SK-N-SH (cell line): ENCODE measurements at regions not wholly inside any gene's neighbourhood (a gene's known extent, or its start where the extent isn't known, plus 50 kb on each side); places are given as distances from the start of the nearest gene placed in this dataset.

Experiments used
- CTCF ChIA-PET: fragments of 300-600, 350-600 bp; formaldehyde crosslinking; extraction: SDS; loops from one replicate; lab custom pipeline; 2021; lab: Yijun Ruan, JAX
- POLR2A ChIA-PET: fragments of 350-600 bp; sonication (Branson Sonifier 250); formaldehyde crosslinking; extraction: SDS; loops from one replicate; lab custom pipeline; 2020; ENCODE audit warnings: antibody characterized with exemption, inconsistent platforms; lab: Yijun Ruan, JAX
- DNase-seq: peaks from one replicate; pipeline ENCODE4 v3.0.0; 2012
- H2AFZ ChIP-seq: fragments of 200-600 bp; sonication (generic); 2 replicates; pipeline ENCODE4 v1.8.1; 2016; ENCODE audit warnings: antibody characterized with exemption, mild to moderate bottlenecking, low read depth
- H3F3A ChIP-seq: fragments of 200-600 bp; sonication (generic); replicated peaks from 2 replicates; pipeline ENCODE3; 2016; ENCODE audit warnings: antibody characterized with exemption, mild to moderate bottlenecking; ENCODE audit not compliant: insufficient read depth
- H3K27ac ChIP-seq, 2 experiments: fragments of 200-500 bp in 1 of 2; fragments of 200-600 bp in 1 of 2; sonication (Bioruptor generic) in 1 of 2; sonication (generic), shearing (Covaris generic) in 1 of 2; 2 replicates each; pipeline versions ENCODE4 v1.5.1 to v1.6.1; 2014 to 2016; ENCODE audit warnings: low read depth in 2 of 2, inconsistent platforms in 1 of 2, low read length in 1 of 2, mild to moderate bottlenecking in 1 of 2, mixed read lengths in 1 of 2
- H3K27me3 ChIP-seq: fragments of 200-600 bp; sonication (generic), shearing (Covaris generic); 2 replicates; pipeline ENCODE4 v1.6.1; 2016; ENCODE audit warnings: mixed run types; ENCODE audit not compliant: insufficient read depth
- H3K36me3 ChIP-seq, 2 experiments: fragments of 200-500 bp in 1 of 2; fragments of 200-600 bp in 1 of 2; sonication (Bioruptor generic) in 1 of 2; sonication (generic) in 1 of 2; replicated peaks in 1 of 2; 2 replicates each; pipeline versions ENCODE3 to v1.5.1; 2014 to 2016; ENCODE audit warnings: low read length in 1 of 2, mild to moderate bottlenecking in 1 of 2; ENCODE audit not compliant: insufficient read depth in 2 of 2, control insufficient read depth in 1 of 2
- H3K4me1 ChIP-seq, 2 experiments: fragments of 200-500 bp in 1 of 2; fragments of 200-600 bp in 1 of 2; sonication (Bioruptor generic) in 1 of 2; sonication (generic), shearing (Covaris generic) in 1 of 2; 2 replicates each; pipeline versions ENCODE4 v1.5.1 to v1.6.1; 2014 to 2016; ENCODE audit warnings: low read depth in 1 of 2, low read length in 1 of 2, mixed run types in 1 of 2; ENCODE audit not compliant: insufficient read depth in 2 of 2, control insufficient read depth in 1 of 2
- H3K4me2 ChIP-seq: fragments of 200-600 bp; sonication (generic), shearing (Covaris generic); 2 replicates; pipeline ENCODE4 v1.6.1; 2017; ENCODE audit warnings: mixed run types
- H3K4me3 ChIP-seq, 2 experiments: fragments of 200-500 bp in 1 of 2; fragments of 200-600 bp in 1 of 2; sonication (Bioruptor generic) in 1 of 2; sonication (generic), shearing (Covaris generic) in 1 of 2; 2 replicates each; pipeline versions ENCODE4 v1.5.1 to v1.8.1; 2014 to 2016; ENCODE audit warnings: low read depth in 2 of 2, inconsistent platforms in 1 of 2, low read length in 1 of 2, mild to moderate bottlenecking in 1 of 2, mixed read lengths in 1 of 2, moderate library complexity in 1 of 2
- H3K79me2 ChIP-seq: fragments of 200-600 bp; sonication (generic); 2 replicates; pipeline ENCODE4 v1.8.1; 2017; ENCODE audit warnings: mild to moderate bottlenecking; ENCODE audit not compliant: insufficient read depth
- H3K9ac ChIP-seq: fragments of 200-600 bp; sonication (generic); 2 replicates; pipeline ENCODE4 v1.6.1; 2017; ENCODE audit warnings: mixed run types
- H3K9me2 ChIP-seq: fragments of 200-600 bp; sonication (generic); 2 replicates; pipeline ENCODE4 v1.6.1; 2017; ENCODE audit warnings: mixed run types
- H3K9me3 ChIP-seq: fragments of 200-600 bp; sonication (generic); 2 replicates; pipeline ENCODE4 v1.6.1; 2017; ENCODE audit warnings: mixed run types, mild to moderate bottlenecking, moderate library complexity
- H4K20me1 ChIP-seq: fragments of 200-600 bp; sonication (generic); 2 replicates; pipeline ENCODE4 v1.6.1; 2017; ENCODE audit warnings: mild to moderate bottlenecking, mixed run types; ENCODE audit not compliant: insufficient read depth
- CHD2 ChIP-seq: fragments of 150-350 bp; IDR thresholded peaks from 2 replicates; pipeline ENCODE4 v1.6.1; 2018; ENCODE audit warnings: low read length; ENCODE audit not compliant: partially characterized antibody
- ELF1 ChIP-seq: IDR thresholded peaks from 2 replicates; pipeline ENCODE4 v1.4.0; 2012
- EP300 ChIP-seq, 2 experiments: IDR thresholded peaks; 2 replicates each; pipeline versions ENCODE4 v1.4.0 to v1.6.1; 2012; ENCODE audit warnings: borderline replicate concordance in 1 of 2, low read depth in 1 of 2, low read length in 1 of 2
- EZH2phosphoT487 ChIP-seq: fragments of 200-600 bp; sonication (generic); IDR thresholded peaks from 2 replicates; pipeline ENCODE4 v1.6.1; 2017; ENCODE audit warnings: low read depth, mixed run types, mild to moderate bottlenecking, antibody characterized with exemption, moderate library complexity, borderline replicate concordance
- FOSL2 ChIP-seq: IDR thresholded peaks from 2 replicates; pipeline ENCODE4 v1.4.0; 2012; ENCODE audit warnings: low read depth, mild to moderate bottlenecking, moderate library complexity, borderline replicate concordance
- FOXJ3 ChIP-seq: sonication (generic); formaldehyde crosslinking; IDR thresholded peaks from 2 replicates; pipeline ENCODE4 v1.5.1; 2020; ENCODE audit warnings: mild to moderate bottlenecking, missing genetic modification reagents
- FOXM1 ChIP-seq: IDR thresholded peaks from 2 replicates; pipeline ENCODE4 v1.4.0; 2012; ENCODE audit warnings: low read depth, mild to moderate bottlenecking
- GABPA ChIP-seq: IDR thresholded peaks from 2 replicates; pipeline ENCODE4 v1.4.0; 2012; ENCODE audit warnings: low read depth, mild to moderate bottlenecking
- GATA2 ChIP-seq: sonication (generic); formaldehyde crosslinking; IDR thresholded peaks from 2 replicates; pipeline ENCODE4 v1.5.0; 2020; ENCODE audit warnings: mild to moderate bottlenecking, missing genetic modification reagents
- JUND ChIP-seq: IDR thresholded peaks from 2 replicates; pipeline ENCODE4 v1.4.0; 2012
- MXI1 ChIP-seq: IDR thresholded peaks from 2 replicates; pipeline ENCODE4 v1.6.1; 2012; ENCODE audit warnings: mild to moderate bottlenecking, low read depth, low read length, improper control_type of control experiment
- NFIC ChIP-seq: IDR thresholded peaks from 2 replicates; pipeline ENCODE4 v1.4.0; 2012; ENCODE audit warnings: borderline replicate concordance
- NRF1 ChIP-seq: IDR thresholded peaks from 2 replicates; pipeline ENCODE4 v1.6.1; 2012; ENCODE audit warnings: low read depth, mild to moderate bottlenecking, low read length
- POLR2AphosphoS5 ChIP-seq: IDR thresholded peaks from 2 replicates; pipeline ENCODE4 v1.6.1; 2012; ENCODE audit warnings: low read depth, low read length
- RAD21 ChIP-seq: IDR thresholded peaks from 2 replicates; pipeline ENCODE4 v1.6.1; 2012; ENCODE audit warnings: mild to moderate bottlenecking, low read length
- RCOR1 ChIP-seq: fragments of 150-350 bp; IDR thresholded peaks from 2 replicates; pipeline ENCODE4 v1.6.1; 2017; ENCODE audit warnings: antibody characterized with exemption, low read length
- RFX5 ChIP-seq: IDR thresholded peaks from 2 replicates; pipeline ENCODE4 v1.6.1; 2012; ENCODE audit warnings: mild to moderate bottlenecking, improper control_type of control experiment, low read length
- SIN3A ChIP-seq: IDR thresholded peaks from 2 replicates; pipeline ENCODE4 v1.6.1; 2012; ENCODE audit warnings: low read depth, mild to moderate bottlenecking, low read length, moderate library complexity, borderline replicate concordance
- SMC3 ChIP-seq: IDR thresholded peaks from 2 replicates; pipeline ENCODE4 v1.6.1; 2012; ENCODE audit warnings: low read depth, low read length, improper control_type of control experiment
- TCF12 ChIP-seq: IDR thresholded peaks from 2 replicates; pipeline ENCODE4 v1.4.0; 2012
- TEAD4 ChIP-seq: IDR thresholded peaks from 2 replicates; pipeline ENCODE4 v1.4.0; 2012; ENCODE audit warnings: mild to moderate bottlenecking, borderline replicate concordance; ENCODE audit not compliant: insufficient read depth
- WGBS: methylation state at CpG from one replicate; pipeline ENCODE4 v1.1.6; 2017; ENCODE audit warnings: low lambda C conversion rate; 5-methylcytosine and 5-hydroxymethylcytosine counted together
- TF ChIP-seq, protein P1 (sequence below): IDR thresholded peaks from 2 replicates; pipeline ENCODE4; 2012
- TF ChIP-seq, protein P2 (sequence below): fragments of 150-350 bp; IDR thresholded peaks from 2 replicates; pipeline ENCODE4 v1.6.1; 2016; ENCODE audit warnings: mild to moderate bottlenecking, low read depth, low read length
- TF ChIP-seq, protein P3 (sequence below): fragments of 150-350 bp; IDR thresholded peaks from 2 replicates; pipeline ENCODE4 v1.6.1; 2017; ENCODE audit warnings: antibody characterized with exemption, low read length, low read depth, borderline replicate concordance

DNA sequence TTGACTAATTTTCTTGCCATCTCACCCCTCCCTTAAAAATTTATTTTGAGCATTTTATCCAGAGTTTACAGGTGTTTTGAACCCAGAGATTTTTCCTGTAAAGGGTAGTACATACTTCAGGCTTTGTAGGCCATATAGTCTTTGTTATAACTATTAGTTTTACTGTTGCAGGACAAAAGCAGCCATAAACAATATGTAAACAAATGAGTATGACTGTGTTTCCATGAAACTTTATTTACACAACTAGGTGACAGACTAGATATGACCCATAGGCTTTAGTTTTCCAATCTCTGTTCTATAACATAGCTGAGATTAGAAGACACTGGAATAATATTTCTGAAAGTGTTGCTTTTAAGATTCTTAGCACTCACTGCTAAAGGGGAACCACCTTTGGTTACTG, 587.9 kb downstream of the PDCD6IP start:
- Histone ChIP-seq H3K4me3 (no peak overlapping the region), H3K4me2 (no peak overlapping the region), H3K27ac (no peak overlapping the region), H3K27me3 (no peaks in the 10 kb centered on the region), H3K9me3 (no peaks in the 10 kb centered on the region; the same call in 1 of the 2 replicates)
- TF ChIP-seq GATA2 (CRISPR knock-in tag) (no peak), FOXM1 (no peak), GABPA (no peak), FOSL2 (no peak), NRF1 (no peak), TEAD4 (no peak), RAD21 (no peak), SMC3 (no peak), EZH2phosphoT487 (no peak), ELF1 (no peak), FOXJ3 (CRISPR knock-in tag) (no peak), SIN3A (no peak), POLR2AphosphoS5 (no peak)
- TF ChIP-seq, protein P1, sequence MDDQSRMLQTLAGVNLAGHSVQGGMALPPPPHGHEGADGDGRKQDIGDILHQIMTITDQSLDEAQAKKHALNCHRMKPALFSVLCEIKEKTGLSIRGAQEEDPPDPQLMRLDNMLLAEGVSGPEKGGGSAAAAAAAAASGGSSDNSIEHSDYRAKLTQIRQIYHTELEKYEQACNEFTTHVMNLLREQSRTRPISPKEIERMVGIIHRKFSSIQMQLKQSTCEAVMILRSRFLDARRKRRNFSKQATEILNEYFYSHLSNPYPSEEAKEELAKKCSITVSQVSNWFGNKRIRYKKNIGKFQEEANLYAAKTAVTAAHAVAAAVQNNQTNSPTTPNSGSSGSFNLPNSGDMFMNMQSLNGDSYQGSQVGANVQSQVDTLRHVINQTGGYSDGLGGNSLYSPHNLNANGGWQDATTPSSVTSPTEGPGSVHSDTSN, result no peak
- TF ChIP-seq, protein P2, sequence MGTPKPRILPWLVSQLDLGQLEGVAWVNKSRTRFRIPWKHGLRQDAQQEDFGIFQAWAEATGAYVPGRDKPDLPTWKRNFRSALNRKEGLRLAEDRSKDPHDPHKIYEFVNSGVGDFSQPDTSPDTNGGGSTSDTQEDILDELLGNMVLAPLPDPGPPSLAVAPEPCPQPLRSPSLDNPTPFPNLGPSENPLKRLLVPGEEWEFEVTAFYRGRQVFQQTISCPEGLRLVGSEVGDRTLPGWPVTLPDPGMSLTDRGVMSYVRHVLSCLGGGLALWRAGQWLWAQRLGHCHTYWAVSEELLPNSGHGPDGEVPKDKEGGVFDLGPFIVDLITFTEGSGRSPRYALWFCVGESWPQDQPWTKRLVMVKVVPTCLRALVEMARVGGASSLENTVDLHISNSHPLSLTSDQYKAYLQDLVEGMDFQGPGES, result no peak
- TF ChIP-seq, all 33 proteins: peak for 0
- Histone ChIP-seq H4K20me1 (no peaks in the 10 kb centered on the region), H3K9ac (no peak overlapping the region), H2AFZ (no peak overlapping the region), H3K4me1 (no peaks in the 10 kb centered on the region; a peak in 1 of 4 replicates), H3K79me2 (no peaks in the 10 kb centered on the region), H3K36me3 (no peaks in the 10 kb centered on the region), H3K9me2 (no peaks in the 10 kb centered on the region), H3F3A (no peaks in the 10 kb centered on the region)
- ChIA-PET CTCF (no interaction called here), POLR2A (no interaction called here)
- DNase-seq, result no peak

DNA sequence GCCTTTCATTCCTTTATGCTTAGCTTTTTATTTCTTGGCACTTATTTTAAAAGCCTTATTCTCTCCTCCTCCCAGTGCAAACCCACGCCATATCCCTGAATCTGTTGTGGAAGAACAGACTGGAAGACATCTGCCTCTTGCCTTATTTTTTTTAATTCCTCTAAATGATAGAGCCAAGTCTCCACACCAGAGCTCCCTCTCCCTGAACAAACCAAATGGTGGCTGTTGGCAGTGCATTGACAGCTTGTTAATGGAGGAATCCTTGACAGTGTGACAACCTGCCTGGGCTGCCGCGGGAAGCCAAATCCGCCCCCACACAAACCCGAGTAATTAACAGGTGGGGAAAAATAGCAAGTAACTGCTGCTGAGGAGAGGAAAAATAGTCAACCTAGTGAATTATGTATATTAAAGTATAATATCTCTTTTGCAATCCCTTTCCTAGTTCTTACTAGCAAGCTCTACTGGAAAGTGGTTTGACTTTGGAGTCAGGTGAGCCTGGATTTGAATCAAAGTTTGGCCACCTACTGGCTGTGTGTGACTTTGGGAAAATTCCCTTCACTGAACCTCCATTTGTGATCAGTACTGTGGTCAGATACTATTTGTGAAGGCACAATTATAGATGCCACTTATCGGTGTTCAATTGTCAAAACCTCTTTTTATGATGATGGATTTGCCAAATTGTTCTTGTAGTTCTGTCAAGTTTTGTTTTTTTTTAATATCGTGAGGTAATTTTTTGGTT, 589.6 kb downstream of the PDCD6IP start:
- no peaks in the 10 kb centered on the region for H3K36me3 ChIP-seq
- no peaks in the 10 kb centered on the region for H3K9me2 ChIP-seq
- POLR2A ChIA-PET, result no interaction called here
- 55% methylated on average over 7 of the region's 7 CpGs for WGBS
- H3K79me2 ChIP-seq, result no peaks in the 10 kb centered on the region
- no peak overlapping the region for H3K27ac ChIP-seq
- no peaks in the 10 kb centered on the region for H4K20me1 ChIP-seq
- CTCF ChIA-PET, result interaction anchor here (0.6 to 1.0 kb wide), 2 partner anchors 11 to 57 kb away, joined by 3 to 4 read pairs; no protein-coding TSS in a partner anchor
- H3K4me3 ChIP-seq, result no peak overlapping the region
- no peak overlapping the region for H3K9ac ChIP-seq
- H3K4me2 ChIP-seq, result no peak overlapping the region
- H2AFZ ChIP-seq, result no peak overlapping the region
- no peaks in the 10 kb centered on the region for H3K27me3 ChIP-seq
- H3K9me3 ChIP-seq, result no peaks in the 10 kb centered on the region; the same call in 1 of the 2 replicates
- DNase-seq, result no peak
- H3F3A ChIP-seq, result no peaks in the 10 kb centered on the region
- no peaks in the 10 kb centered on the region; a peak in 1 of 4 replicates for H3K4me1 ChIP-seq
- TF ChIP-seq, protein P3, sequence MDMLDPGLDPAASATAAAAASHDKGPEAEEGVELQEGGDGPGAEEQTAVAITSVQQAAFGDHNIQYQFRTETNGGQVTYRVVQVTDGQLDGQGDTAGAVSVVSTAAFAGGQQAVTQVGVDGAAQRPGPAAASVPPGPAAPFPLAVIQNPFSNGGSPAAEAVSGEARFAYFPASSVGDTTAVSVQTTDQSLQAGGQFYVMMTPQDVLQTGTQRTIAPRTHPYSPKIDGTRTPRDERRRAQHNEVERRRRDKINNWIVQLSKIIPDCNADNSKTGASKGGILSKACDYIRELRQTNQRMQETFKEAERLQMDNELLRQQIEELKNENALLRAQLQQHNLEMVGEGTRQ, result no peak
- TF ChIP-seq CHD2, result no peak
- no peak for TF ChIP-seq RFX5
- no peak for TF ChIP-seq MXI1
- TF ChIP-seq JUND, result no peak
- no peak for TF ChIP-seq FOXJ3 (CRISPR knock-in tag)
- no peak for TF ChIP-seq RCOR1
- TF ChIP-seq NFIC, result no peak
- TF ChIP-seq GABPA, result no peak
- no peak for TF ChIP-seq POLR2AphosphoS5
- TF ChIP-seq EP300 (IDR thresholded peaks at IDR 0.05; ENCODE audit: borderline replicate concordance in 1 of 2, low read depth in 1 of 2, low read length in 1 of 2), result no peak
- TF ChIP-seq, protein P1, result no peak
- no peak for TF ChIP-seq TCF12
- no peak for TF ChIP-seq FOXM1
- TF ChIP-seq RAD21, result no peak
